Activated CD4-positive, alpha-beta T cell treated with anti-CD3 and anti-CD28 coated beads, Interleukin-2, amount 50 U/mL, for 4 hours (primary cell): ENCODE measurements at regions not wholly inside any gene's neighbourhood (a gene's known extent, or its start where the extent isn't known, plus 50 kb on each side); places are given as distances from the start of the nearest gene placed in this dataset.

Experiments
- DNase-seq, 2 experiments: peaks; one replicate each; pipeline ENCODE4 v3.0.0-alpha.2; 2020

- no peak for DNase-seq
Measured at GRCh38 chr4:111512081-111512783, 633.0 kb upstream of the FAM241A start.

GRCh38 chr4:111519683-111520082, 625.6 kb upstream of the FAM241A start:
- no peak for DNase-seq

DNA sequence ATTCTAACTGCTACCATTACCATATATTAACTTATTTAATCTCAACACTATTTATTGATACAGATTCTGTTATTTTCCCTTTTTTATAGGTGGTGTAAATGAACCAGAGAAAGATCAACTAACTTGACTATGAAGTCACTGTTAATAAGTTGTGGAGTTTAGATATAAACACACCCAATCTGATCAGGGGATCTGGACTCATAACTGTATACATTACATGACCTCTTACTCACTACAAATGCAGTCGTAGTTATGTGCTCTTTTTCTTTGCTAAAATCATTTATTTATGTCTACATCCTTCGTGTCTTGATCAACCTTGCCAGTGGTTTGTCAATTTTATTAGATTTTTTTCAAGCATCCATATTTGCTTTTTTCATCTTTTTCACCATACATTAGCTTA, 614.8 kb upstream of the FAM241A start:
- DNase-seq = no peak

DNA sequence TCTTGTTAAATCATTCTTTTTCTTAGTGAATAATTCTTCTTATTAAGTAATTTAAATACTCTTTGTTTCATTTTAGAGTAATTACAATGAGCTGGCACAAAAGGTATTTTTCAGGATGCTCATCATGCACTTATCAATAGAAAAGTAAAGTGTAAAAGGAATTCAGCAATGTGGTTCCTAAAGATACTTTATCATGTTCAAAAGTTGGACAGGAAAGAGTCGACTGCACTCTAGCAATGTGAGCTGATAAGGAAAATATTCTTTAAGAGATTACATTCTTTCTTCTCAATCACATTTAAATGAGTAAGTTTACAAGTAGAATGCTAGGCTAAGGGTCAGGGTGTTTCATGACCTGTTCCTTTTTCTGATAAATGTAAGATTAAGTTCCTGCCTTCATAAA, 609.5 kb upstream of the FAM241A start:
- no peak for DNase-seq

DNA sequence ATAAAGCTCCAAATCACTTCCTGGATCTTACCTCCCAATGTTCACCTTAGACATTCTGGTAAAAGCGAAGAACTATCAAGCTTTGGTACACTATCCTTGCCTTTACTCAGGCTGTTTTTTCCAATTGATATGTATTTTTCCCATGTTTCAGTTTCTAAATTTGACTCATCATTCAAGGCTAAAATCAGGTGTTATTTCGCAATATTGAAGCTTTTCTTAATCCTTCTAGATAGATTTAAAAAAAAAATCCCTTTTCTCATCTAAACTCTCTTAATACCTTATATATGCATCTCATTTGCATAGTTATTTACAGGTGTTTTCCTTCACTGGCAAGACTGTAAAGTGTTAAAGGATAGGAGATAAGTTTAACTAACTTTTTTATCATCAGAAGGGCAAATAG, 608.1 kb upstream of the FAM241A start:
- no peak for DNase-seq

DNA sequence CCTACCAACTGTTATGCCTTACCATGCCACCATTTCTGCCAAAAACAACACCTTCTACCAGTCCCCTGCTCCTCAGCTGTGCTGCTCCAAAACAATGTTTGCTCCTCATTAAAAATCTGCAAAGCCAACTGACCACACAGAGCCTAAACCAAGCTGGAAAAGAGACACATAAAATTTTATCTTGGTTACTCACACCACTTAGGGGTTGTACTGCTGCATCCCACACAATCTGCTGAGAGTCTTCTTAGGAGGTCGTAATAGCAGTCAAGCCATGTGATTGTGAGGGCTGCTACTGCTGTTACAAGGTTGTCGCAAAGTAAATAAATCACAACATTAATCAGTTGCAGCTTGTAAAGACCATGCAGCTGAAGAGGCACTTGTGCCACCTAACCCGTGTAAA, 607.4 kb upstream of the FAM241A start:
- no peak for DNase-seq

- DNase-seq = no peak
Measured at GRCh38 chr4:111540671-111541070, 604.6 kb upstream of the FAM241A start.

DNA sequence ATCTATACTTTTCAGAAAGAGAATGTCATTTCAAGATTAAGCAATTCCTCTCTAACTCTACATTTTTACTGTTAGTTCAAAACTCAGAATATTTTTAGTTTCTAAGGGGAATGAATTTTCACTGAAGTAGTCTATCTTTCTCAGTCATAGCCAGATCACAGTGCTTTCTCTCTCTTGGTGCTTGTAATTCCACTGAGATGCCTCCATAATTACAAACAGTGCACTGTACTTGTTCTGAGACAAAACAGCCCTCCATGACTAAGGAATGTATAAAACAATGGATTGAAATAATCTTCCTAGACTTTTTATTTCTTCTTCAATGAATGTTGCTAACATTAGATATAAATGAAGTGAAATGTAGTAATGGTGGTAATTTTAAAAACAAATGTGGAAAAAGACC, 603.2 kb upstream of the FAM241A start:
- DNase-seq = no peak

DNA sequence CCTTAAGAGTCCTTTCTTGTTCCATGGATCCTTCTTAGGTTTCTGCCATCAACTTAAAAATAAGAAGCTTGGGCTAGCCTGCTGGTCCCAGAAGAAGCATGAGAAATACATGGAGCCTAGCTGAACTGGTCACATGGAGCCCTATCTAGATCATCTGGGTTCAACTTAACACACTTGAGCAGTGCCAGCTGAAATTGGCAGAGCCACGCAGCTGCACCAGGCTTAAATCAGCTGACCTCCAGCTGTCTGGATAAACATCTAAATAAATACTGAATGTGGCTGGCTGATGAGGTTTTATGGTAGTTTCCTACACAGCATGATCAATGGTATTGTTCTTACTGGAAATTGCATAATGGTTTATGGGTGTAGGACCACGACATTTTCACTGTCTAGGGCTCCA, 598.4 kb upstream of the FAM241A start:
- no peak for DNase-seq

DNA sequence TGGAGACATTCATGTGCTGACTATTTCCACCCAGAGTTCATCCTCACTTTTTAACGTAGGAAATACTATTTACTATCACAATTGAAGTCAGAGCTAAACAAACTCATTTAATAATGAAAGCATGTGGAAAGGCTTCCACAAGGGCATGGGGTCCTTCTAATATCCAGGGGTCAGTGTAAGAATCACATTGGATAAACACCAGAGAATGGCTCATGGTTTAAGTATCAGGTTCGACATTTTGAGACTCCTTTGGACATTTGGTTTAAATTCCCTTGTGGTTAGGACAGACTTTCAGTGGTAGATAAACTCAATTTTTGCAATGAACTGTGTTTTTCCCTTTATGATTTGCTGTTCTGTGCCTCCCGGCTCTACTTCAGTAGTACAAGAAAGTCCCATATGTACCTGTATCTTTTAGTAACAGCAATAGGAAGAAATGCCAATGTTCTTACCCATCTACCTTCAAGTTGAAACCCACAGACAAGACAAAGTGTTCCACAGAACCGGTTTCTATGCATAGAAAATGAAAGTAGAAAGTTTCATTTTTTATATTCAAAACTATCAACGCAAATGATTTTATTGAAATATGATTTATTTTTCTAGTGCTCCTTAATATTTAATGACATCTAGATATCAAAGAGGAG, 589.0 kb upstream of the FAM241A start:
- no peak for DNase-seq

- no peak for DNase-seq
Measured at GRCh38 chr4:111556851-111557250, 588.4 kb upstream of the FAM241A start.

DNA sequence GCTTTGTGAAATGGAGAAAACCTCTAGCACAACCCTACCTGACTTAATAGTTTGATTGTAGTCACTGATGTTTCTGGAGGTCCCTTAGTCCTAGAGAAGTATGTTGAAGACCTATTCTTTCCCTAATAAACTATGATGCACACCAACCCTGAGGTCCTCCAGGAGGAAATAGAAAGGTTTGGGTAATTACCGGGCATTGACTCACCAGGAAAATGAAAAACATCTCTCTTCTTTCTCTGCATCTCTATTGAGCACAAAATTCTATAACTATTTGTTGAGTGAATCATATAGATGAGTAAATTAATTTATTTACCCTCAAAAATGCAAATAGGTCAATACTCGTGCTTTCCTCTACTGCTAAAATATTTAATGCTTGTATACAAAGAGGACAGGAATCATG, 582.4 kb upstream of the FAM241A start:
- DNase-seq = no peak

GRCh38 chr4:111572470-111572869, 572.8 kb upstream of the FAM241A start:
- DNase-seq = no peak

DNA sequence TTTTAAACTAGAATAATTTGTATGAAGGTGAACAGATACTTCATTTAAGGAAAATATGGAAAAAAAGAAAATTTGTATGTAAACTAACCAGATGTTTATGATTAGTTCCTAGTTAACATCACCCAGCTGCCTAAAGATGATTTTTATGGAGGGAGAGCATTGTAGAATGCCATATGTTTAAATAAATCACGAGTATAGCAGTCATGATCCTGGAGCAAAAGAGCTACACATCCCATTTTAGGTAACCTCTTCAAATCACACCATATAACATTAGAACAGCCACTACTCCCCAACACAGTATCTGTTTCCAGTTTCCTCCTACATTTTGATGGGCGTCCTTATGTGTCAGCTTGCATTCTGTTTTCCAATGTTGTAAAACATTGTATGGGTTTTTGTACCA, 571.9 kb upstream of the FAM241A start:
- DNase-seq = no peak

- no peak for DNase-seq
Measured at GRCh38 chr4:111579767-111580166, 565.5 kb upstream of the FAM241A start.

DNA sequence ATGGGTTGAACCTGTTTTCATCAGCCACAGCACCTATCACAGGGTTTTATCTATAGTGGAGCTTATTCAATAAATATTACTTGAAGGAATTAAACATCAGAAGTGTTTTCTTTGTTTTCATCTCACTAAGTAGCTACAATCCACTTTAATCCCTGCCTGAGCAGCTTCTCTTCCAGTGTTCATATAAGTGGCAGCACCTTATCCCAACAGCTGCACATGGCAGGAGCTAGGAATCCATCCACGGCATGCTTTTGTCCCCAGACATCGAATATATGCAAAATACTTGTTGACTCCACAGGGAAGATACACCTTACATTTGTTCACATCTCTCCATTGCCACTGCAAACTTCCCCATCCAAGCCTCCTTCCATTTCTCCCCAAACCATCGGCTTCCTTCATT, 549.8 kb upstream of the FAM241A start:
- DNase-seq = no peak

- no peak for DNase-seq
Measured at GRCh38 chr4:111596491-111596890, 548.8 kb upstream of the FAM241A start.

- no peak for DNase-seq
Measured at GRCh38 chr4:111601671-111602070, 543.6 kb upstream of the FAM241A start.

DNA sequence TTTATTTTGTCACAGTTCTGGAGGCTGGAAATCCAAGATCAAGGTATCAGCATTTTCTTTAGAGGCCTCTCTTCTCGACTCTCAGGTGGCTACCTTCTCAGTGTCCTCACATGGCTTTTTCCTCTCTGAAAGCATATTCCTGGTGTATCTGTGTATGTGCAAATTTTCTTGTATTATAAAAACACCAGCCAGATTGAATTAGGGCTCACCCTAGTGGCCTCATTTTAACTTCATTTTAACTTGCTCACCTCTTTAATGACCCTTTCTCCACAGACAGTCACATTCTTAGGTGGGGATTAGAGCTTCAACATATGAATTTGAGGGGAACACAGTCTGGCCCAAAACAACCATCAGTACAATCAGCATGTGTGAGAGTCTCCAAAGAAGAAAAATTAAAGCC, 542.4 kb upstream of the FAM241A start:
- DNase-seq = no peak

DNA sequence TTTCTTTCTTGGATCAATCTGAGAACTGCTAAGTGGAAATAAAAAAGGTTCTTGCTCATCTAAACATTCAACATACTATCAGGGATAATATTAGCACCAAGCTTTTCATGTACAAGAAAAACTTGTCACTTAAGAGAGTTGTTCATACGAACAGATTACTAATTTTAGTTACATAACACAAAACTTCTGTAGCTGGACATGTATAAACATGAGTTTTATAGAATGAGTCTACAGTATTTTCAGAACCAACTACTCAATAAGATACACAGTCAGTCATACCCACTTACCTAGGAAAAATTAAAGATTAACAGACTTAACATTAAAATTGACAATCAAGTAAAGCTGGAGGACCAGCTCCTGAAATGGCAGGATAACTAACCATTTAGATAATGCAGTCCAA, 540.1 kb upstream of the FAM241A start:
- no peak for DNase-seq

DNA sequence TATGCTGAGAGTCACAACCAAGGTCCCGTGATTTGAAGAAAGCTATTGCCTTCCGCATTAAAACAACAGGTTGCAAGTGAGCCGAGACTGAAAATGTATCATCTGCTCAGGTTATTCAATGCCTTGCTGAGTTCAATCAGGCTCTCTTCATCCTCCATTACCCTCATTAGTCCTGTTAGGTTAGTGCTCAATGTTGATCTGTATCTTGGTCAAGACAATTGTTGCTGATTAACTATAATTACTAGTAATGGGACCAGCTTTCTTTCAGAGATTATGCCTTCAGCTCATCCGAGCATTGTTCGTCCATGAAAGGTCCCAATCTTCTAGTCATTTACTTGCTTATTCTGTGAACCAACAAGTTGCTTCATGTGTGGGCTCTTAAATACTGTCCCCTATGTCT, 534.6 kb upstream of the FAM241A start:
- no peak for DNase-seq

DNA sequence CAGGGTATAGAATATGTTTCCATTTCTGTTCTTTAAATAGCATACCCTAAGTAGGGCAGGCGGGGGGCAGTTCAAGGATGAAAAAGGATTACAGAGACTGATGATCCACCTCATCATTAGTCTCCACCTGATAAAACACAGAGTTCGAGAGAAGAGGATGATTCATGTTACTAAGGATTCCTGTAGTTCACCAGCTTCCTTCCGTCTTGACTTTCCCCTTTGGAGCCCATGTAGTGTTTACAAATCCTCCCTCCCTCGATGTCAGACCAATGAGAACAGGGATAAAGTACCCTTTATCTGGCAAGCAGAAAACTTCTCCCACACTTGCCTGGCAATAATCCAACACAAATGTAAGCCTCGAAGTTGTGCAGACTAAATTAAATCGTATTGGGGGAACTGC, 526.3 kb upstream of the FAM241A start:
- DNase-seq = no peak

DNA sequence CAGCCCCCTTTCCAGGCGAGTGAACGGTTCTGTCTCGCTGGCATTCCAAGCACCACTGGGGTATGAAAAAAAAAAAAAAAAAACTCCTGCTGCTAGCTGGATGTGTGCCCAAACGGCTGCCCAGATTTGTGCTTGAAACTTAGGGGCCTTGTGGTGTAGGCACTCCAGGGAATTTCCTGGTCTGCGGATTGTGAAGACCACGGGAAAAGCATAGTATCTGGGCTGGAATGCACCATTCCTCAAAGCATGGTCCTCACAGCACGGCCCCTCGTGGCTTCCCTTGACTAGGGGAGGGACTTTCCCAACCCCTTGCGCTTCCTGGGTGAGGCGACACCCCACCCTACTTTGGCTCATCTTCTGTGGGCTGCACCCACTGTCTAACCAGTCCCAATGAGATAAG, 516.8 kb upstream of the FAM241A start:
- no peak for DNase-seq

GRCh38 chr4:111630705-111631104, 514.5 kb upstream of the FAM241A start:
- no peak for DNase-seq
